MCF 10A (cell line): ENCODE measurements at regions not wholly inside any gene's neighbourhood (a gene's known extent, or its start where the extent isn't known, plus 50 kb on each side); places are given as distances from the start of the nearest gene placed in this dataset.
A peak's percentile ranks its signal among the peaks of the same experiment; 100 is the strongest.

Experiments
- BruUV-seq: library from RNA; stranded (reverse); fragments of 400-500 nt; replicated peaks from 2 replicates; lab custom pipeline; 2021; lab: Mats Ljungman, UMichigan
- CTCF ChIA-PET: fragments of 300-600 bp; sonication (Branson Sonifier 250); formaldehyde crosslinking; extraction: SDS; loops from one replicate; lab custom pipeline; 2021; ENCODE audit warnings: antibody characterized with exemption, inconsistent platforms; lab: Yijun Ruan, JAX
- POLR2A ChIA-PET: fragments of 300-600, 350-650 bp; sonication (Branson Sonifier 250); formaldehyde crosslinking; extraction: SDS; loops from one replicate; lab custom pipeline; 2020; ENCODE audit warnings: antibody characterized with exemption, inconsistent platforms; lab: Yijun Ruan, JAX
- DNase-seq: peaks from one replicate; pipeline ENCODE4 v3.0.0-alpha.2; 2018; ENCODE audit not compliant: unreplicated experiment
- H3K27ac Mint-ChIP-seq: one replicate; pipeline ENCODE4 v1.8.0; 2022; ENCODE audit warnings: mild to moderate bottlenecking, low read depth, mixed read lengths; ENCODE audit not compliant: unreplicated experiment
- H3K27me3 Mint-ChIP-seq: one replicate; pipeline ENCODE4 v1.8.0; 2022; ENCODE audit warnings: mixed read lengths; ENCODE audit not compliant: insufficient read depth, unreplicated experiment
- H3K36me3 Mint-ChIP-seq: one replicate; pipeline ENCODE4 v1.8.0; 2022; ENCODE audit warnings: mild to moderate bottlenecking, moderate library complexity, mixed read lengths; ENCODE audit not compliant: insufficient read depth, unreplicated experiment
- H3K4me1 Mint-ChIP-seq: one replicate; pipeline ENCODE4 v1.8.0; 2022; ENCODE audit warnings: mixed read lengths; ENCODE audit not compliant: insufficient read depth, unreplicated experiment
- H3K4me3 Mint-ChIP-seq: one replicate; pipeline ENCODE4 v1.8.0; 2022; ENCODE audit warnings: mild to moderate bottlenecking, moderate library complexity, mixed read lengths; ENCODE audit not compliant: unreplicated experiment
- H3K9me3 Mint-ChIP-seq: one replicate; pipeline ENCODE4 v1.8.0; 2022; ENCODE audit warnings: mixed read lengths; ENCODE audit not compliant: unreplicated experiment
- CTCF ChIP-seq: fragments of 200-600 bp; IDR thresholded peaks from one replicate; pipeline ENCODE4 v1.8.0; 2022; ENCODE audit warnings: antibody characterized with exemption, mild to moderate bottlenecking; ENCODE audit not compliant: unreplicated experiment
- intact Hi-C: fragments of 100-400 bp; cut with micrococcal nuclease; formaldehyde crosslinking; loops from 2 replicates; pipeline ENCODE4 v1.14.1; 2022

- CTCF ChIA-PET, result interaction anchor here (1.3 kb wide), 1 partner anchor 80 kb away, joined by 4 read pairs; no protein-coding TSS in a partner anchor
- intact Hi-C loops, result no loop called here
- H3K4me1 Mint-ChIP-seq, result peaks cover 22% of the 10 kb centered on the region
- no peaks in the 10 kb centered on the region for H3K27me3 Mint-ChIP-seq
- H3K9me3 Mint-ChIP-seq, result no peaks in the 10 kb centered on the region
- H3K36me3 Mint-ChIP-seq, result no peaks in the 10 kb centered on the region
- no TSS peak for BruUV-seq
- DNase-seq, result peak; percentile 4
- no peak overlapping the region for H3K4me3 Mint-ChIP-seq
- no peak for TF ChIP-seq CTCF
- POLR2A ChIA-PET, result interaction anchor here (0.7 to 1.0 kb wide), 2 partner anchors 30 to 534 kb away, joined by 3 to 4 read pairs; no protein-coding TSS in a partner anchor
- H3K27ac Mint-ChIP-seq, result no peak overlapping the region
Observed at GRCh38 chr6:9062596-9062995, 627.3 kb upstream of the SLC35B3 start.

DNA sequence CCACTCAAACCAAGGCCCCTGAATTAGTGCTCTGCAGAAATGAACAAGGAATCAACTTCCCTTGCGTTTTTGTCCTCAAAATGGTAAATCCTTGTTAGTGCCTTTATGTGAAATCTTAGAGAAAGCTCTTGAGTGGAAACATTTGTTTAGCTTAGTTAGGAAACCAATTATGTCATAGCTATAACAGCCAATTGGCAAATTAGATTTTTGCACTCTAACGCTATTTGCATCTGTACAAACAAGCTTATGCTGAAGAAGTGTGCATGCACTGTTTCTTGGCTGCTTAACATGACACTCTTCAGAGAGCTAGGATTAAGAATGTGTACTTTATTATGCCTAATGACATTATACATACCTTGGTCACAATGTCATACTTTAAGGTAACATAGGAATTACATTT, 622.6 kb upstream of the SLC35B3 start:
- Mint-ChIP-seq H3K4me1 (peaks cover 9% of the 10 kb centered on the region), H3K27me3 (no peaks in the 10 kb centered on the region), H3K27ac (no peak overlapping the region), H3K36me3 (no peaks in the 10 kb centered on the region), H3K4me3 (no peak overlapping the region), H3K9me3 (no peaks in the 10 kb centered on the region)
- ChIA-PET POLR2A (interaction anchor here (0.6 kb wide), 1 partner anchor 244 kb away, joined by 5 read pairs; no protein-coding TSS in a partner anchor), CTCF (no interaction called here)
- no peak for TF ChIP-seq CTCF
- intact Hi-C loops, result no loop called here
- DNase-seq, result no peak
- BruUV-seq, result no TSS peak

GRCh38 chr6:9056556-9056955, 621.2 kb upstream of the SLC35B3 start:
- Mint-ChIP-seq H3K36me3 (no peaks in the 10 kb centered on the region), H3K4me3 (no peak overlapping the region), H3K27me3 (no peaks in the 10 kb centered on the region), H3K4me1 (no peaks in the 10 kb centered on the region), H3K27ac (no peak overlapping the region), H3K9me3 (no peaks in the 10 kb centered on the region)
- ChIA-PET POLR2A (interaction anchor here (0.5 kb wide), 1 partner anchor 393 kb away, joined by 3 read pairs; no protein-coding TSS in a partner anchor), CTCF (interaction anchor here (0.6 kb wide), 1 partner anchor 193 kb away, joined by 3 read pairs; no protein-coding TSS in a partner anchor)
- intact Hi-C loops, result no loop called here
- no TSS peak for BruUV-seq
- TF ChIP-seq CTCF, result no peak
- no peak for DNase-seq

DNA sequence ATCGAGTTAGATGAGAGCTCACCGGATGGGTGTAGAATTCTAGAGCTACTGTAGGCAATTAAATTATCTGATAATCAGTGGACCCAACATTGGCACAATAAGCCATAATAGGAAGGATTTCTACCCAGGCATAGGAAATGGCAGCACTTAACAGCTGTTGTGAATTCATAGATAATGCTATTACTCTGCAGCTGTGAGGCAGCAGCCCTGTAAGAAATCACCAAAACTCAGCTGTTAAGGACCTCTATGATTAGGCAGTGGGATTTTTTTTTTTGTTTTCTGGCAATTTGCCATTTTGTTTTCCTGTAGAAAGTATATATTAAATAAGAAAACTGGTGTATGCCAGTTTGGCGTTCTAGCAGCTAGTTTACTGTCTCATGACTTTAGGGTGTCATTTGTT, 609.1 kb upstream of the SLC35B3 start:
- intact Hi-C loops, result no loop called here
- H3K4me3 Mint-ChIP-seq, result no peak overlapping the region
- no peak for TF ChIP-seq CTCF
- POLR2A ChIA-PET, result interaction anchor here (0.5 kb wide), 1 partner anchor 17 kb away, joined by 3 read pairs; no protein-coding TSS in a partner anchor
- no peak overlapping the region for H3K27ac Mint-ChIP-seq
- no peak for DNase-seq
- H3K4me1 Mint-ChIP-seq, result no peaks in the 10 kb centered on the region
- no TSS peak for BruUV-seq
- H3K36me3 Mint-ChIP-seq, result no peaks in the 10 kb centered on the region
- H3K9me3 Mint-ChIP-seq, result peaks cover 14% of the 10 kb centered on the region
- no peaks in the 10 kb centered on the region for H3K27me3 Mint-ChIP-seq
- CTCF ChIA-PET, result no interaction called here
